ENCODE measurements at regions not wholly inside any gene's neighbourhood (a gene's known extent, or its start where the extent isn't known, plus 50 kb on each side); places are given as distances from the start of the nearest gene placed in this dataset.

DNA sequence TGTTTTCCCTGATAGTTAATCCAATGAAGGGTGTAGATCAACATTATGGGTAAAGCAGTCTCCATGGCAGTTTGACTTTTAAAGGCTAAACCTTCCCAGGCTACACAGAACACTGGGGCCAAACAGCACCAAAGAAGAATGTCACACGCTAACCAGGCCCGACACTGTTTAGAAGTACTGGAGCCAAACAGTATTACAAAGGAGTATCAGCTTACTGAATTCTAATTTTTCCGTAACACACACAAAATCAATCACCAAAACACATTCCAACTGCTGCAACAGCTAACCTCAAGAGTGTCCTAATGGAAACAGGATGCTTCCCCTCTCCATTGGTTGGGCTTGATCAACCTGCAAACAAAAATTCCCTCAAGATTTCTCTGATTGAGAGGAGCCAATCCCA, 783.5 kb downstream of the PCDH18 start:
- TF ChIP-seq, protein P1, sequence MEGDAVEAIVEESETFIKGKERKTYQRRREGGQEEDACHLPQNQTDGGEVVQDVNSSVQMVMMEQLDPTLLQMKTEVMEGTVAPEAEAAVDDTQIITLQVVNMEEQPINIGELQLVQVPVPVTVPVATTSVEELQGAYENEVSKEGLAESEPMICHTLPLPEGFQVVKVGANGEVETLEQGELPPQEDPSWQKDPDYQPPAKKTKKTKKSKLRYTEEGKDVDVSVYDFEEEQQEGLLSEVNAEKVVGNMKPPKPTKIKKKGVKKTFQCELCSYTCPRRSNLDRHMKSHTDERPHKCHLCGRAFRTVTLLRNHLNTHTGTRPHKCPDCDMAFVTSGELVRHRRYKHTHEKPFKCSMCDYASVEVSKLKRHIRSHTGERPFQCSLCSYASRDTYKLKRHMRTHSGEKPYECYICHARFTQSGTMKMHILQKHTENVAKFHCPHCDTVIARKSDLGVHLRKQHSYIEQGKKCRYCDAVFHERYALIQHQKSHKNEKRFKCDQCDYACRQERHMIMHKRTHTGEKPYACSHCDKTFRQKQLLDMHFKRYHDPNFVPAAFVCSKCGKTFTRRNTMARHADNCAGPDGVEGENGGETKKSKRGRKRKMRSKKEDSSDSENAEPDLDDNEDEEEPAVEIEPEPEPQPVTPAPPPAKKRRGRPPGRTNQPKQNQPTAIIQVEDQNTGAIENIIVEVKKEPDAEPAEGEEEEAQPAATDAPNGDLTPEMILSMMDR (IDR thresholded peaks at IDR 0.05): no peak
- TF ChIP-seq POLR2AphosphoS5 (IDR thresholded peaks at IDR 0.05) (no peak), POLR2A (IDR thresholded peaks at IDR 0.05) (no peak)

Data from stomach (tissue), 4 donors.